ENCODE measurements at regions not wholly inside any gene's neighbourhood (a gene's known extent, or its start where the extent isn't known, plus 50 kb on each side); places are given as distances from the start of the nearest gene placed in this dataset.

DNA sequence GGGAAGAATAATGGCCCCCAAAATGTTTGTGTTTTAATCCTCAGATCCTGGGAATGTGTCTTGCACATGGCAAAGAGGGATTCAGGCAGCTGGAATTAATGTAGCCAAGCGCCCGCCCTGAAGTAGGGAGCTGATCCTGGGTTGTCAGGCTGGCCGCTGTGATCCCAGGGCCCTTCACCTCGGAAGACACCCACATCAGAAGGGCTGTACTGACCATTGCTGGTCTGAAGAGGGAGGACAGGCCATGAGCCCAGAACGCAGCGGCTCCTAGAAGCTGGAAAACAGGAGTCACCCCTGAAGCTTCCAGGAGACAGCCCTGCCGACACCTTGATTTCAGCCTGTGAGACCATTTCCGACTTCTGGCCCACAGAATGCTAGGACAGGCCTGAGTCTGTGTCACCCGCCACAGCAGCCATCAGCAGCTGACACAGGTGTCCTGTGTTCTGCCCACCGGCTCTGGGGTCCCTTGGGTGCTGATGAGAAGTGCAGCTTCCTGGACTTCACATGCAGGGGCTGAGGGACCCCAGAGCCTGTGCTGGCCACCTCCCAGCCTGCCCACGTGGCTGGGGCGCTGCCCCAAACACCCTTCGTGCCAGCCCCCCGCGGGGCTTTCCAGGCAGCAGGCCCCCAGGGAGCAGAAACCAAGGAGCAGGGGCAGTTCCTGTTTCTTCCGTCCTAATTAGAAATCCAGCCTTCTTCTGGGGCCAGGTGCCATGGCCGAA lies 86.3 kb downstream of the ERMARD start:
- Histone ChIP-seq H3K4ac (ENCODE audit: low read depth, low read length) (no peak overlapping the region), H3K4me3 (ENCODE audit: low read depth, low read length) (no peak overlapping the region), H3K27ac (ENCODE audit: low read depth, low read length) (no peak overlapping the region), H3K4me1 (ENCODE audit: control insufficient read depth in 1 of 2, insufficient read depth in 2 of 2, low read length in 2 of 2) (no peaks in the 10 kb centered on the region), H2AK5ac (ENCODE audit: low read length) (no peak overlapping the region), H3K79me2 (ENCODE audit: control insufficient read depth, insufficient read depth, low read length, poor library complexity) (no peaks in the 10 kb centered on the region), H2BK5ac (ENCODE audit: low read depth, low read length, poor library complexity) (no peak overlapping the region), H2AFZ (ENCODE audit: insufficient read depth, low read length, poor library complexity) (no peak overlapping the region), H4K12ac (ENCODE audit: low read depth, low read length) (no peak overlapping the region), H3K9ac (ENCODE audit: low read length) (no peak overlapping the region), H2BK12ac (ENCODE audit: low read length) (no peak overlapping the region), H3K27me3 (ENCODE audit: insufficient read depth, low read length) (no peaks in the 10 kb centered on the region), H3K14ac (ENCODE audit: low read length) (no peak overlapping the region), H3K4me2 (ENCODE audit: low read length) (no peak overlapping the region), H2BK120ac (ENCODE audit: insufficient read depth, low read length, poor library complexity) (no peak overlapping the region), H3K9me3 (ENCODE audit: insufficient read depth, low read depth, low read length) (peaks cover 10% of the 10 kb centered on the region), H3K36me3 (ENCODE audit: control insufficient read depth in 1 of 2, insufficient read depth in 2 of 2, low read length in 2 of 2) (no peaks in the 10 kb centered on the region), H3K18ac (ENCODE audit: low read length) (no peak overlapping the region), H4K91ac (ENCODE audit: low read depth, low read length) (no peak overlapping the region), H4K8ac (ENCODE audit: low read depth, low read length) (no peak overlapping the region), H3K23ac (ENCODE audit: low read length) (no peak overlapping the region), H3K79me1 (ENCODE audit: low read length) (no peaks in the 10 kb centered on the region)
- WGBS (ENCODE audit: extremely low coverage, insufficient coverage, insufficient read length): no CpG with 5 or more reads among the region's 17 CpGs
- DNase-seq: no peak

DNA sequence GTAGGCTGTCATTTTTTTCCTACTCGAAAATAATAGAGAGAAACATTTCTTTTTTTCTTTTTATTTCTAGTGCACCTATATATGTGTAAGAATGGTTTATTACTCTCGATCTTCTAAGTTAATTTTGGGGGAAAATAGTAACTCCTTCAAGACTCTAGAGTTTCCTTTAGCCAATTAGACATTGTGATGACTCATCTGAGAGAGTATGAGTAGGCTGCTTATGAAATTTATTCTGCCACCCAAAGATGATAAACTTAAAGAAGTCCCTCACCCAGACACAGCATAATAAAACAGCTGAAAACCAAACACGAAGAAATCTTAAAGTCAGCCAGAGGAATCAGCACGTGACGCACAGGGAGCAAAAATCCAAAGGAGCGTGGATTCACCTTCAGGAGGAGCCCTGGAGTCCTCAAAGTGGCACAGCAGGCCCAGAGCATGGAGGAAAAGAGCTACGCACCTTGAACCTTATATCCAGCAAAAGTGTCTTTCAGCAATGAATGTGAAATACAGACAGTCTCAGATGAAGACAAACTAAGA lies 81.9 kb downstream of the ERMARD start:
- Histone ChIP-seq H3K79me2 (ENCODE audit: control insufficient read depth, insufficient read depth, low read length, poor library complexity) (no peaks in the 10 kb centered on the region), H2BK12ac (ENCODE audit: low read length) (no peak overlapping the region), H3K4me1 (ENCODE audit: control insufficient read depth in 1 of 2, insufficient read depth in 2 of 2, low read length in 2 of 2) (no peaks in the 10 kb centered on the region), H3K4me3 (ENCODE audit: low read depth, low read length) (no peak overlapping the region), H4K91ac (ENCODE audit: low read depth, low read length) (no peak overlapping the region), H4K8ac (ENCODE audit: low read depth, low read length) (no peak overlapping the region), H3K4ac (ENCODE audit: low read depth, low read length) (no peak overlapping the region), H3K36me3 (ENCODE audit: control insufficient read depth in 1 of 2, insufficient read depth in 2 of 2, low read length in 2 of 2) (no peaks in the 10 kb centered on the region), H2BK5ac (ENCODE audit: low read depth, low read length, poor library complexity) (no peak overlapping the region), H4K12ac (ENCODE audit: low read depth, low read length) (no peak overlapping the region), H3K9ac (ENCODE audit: low read length) (no peak overlapping the region), H3K27me3 (ENCODE audit: insufficient read depth, low read length) (no peaks in the 10 kb centered on the region), H2AK5ac (ENCODE audit: low read length) (no peak overlapping the region), H3K9me3 (ENCODE audit: insufficient read depth, low read depth, low read length) (no peaks in the 10 kb centered on the region), H3K14ac (ENCODE audit: low read length) (no peak overlapping the region), H2BK120ac (ENCODE audit: insufficient read depth, low read length, poor library complexity) (no peak overlapping the region), H3K27ac (ENCODE audit: low read depth, low read length) (no peak overlapping the region), H3K4me2 (ENCODE audit: low read length) (no peak overlapping the region), H3K23ac (ENCODE audit: low read length) (no peak overlapping the region), H3K18ac (ENCODE audit: low read length) (no peak overlapping the region), H2AFZ (ENCODE audit: insufficient read depth, low read length, poor library complexity) (no peak overlapping the region), H3K79me1 (ENCODE audit: low read length) (no peaks in the 10 kb centered on the region)
- no CpG with 5 or more reads among the region's 7 CpGs for WGBS (ENCODE audit: extremely low coverage, insufficient coverage, insufficient read length)
- DNase-seq: no peak

DNA sequence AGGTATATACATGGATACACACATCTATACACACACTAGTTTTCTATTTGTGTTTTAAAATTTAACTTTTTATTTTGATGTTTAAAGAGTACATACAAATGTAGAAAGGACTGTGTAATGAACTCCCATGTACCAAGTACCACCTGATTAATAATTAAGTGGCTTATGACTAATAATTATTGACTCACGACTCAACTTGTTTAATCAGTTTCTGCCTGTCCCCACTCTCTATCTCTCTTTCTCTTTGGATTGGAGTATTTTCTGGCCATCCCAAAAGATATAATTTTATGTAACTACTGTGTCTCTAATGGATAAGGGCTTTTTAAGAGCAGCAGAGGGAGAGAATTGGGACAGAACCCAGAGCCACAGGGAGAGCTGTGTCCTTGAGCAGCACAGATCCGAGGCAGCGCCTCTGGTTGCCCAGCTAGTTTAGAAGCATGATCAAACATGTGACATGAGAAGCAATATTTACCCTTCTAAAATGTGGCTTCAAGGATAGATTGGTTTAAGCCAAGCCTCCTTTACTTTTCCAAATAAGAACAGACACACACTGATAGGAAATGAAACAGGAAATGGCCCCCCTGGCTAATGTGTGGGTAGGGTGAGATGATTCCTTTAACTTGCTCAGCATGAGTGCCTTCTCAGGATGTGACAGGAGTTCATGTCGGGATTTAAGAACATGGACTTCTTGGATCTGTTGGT lies 81.0 kb downstream of the ERMARD start:
- WGBS (ENCODE audit: extremely low coverage, insufficient coverage, insufficient read length): no CpG with 5 or more reads among the region's 4 CpGs
- Histone ChIP-seq H3K4ac (ENCODE audit: low read depth, low read length) (no peak overlapping the region), H4K8ac (ENCODE audit: low read depth, low read length) (no peak overlapping the region)

DNA sequence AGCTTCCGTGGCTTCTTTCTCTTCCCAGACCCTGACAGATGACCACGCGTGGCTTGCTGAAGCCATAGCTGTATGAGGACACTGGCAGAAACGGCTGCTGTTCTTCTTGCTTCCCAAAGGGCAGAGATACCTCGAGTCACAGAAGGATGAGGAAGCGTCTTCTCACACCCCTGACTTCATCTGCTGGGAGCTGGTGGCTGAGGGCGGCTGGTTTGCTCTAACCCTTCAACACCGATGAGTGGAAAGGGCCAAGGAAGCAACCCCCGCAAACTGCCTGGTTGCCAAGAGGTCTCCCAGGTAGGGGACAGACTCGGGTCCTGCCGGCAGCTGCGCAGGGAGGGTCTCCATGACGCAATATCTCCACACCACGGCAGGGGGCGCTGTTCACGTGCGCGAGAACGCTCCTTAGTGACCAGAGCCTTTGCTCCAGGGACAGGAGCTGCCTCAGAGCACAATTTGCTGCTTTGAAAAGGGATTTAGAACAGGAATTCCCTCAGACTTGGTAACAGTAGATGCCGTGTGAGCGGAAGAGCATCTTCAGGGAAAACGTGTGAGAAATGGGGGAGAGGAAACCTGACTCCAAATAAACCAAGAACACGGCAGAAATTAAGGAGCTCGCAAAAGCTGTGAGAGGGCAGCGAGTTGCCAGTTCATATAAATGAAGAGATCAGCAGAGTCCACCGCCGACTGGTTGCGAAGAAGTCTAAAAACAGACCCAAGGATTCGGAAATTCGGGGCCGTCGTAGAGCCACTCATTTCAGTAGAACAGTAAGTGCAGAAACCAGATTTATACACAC lies 80.2 kb downstream of the ERMARD start:
- H4K8ac ChIP-seq (ENCODE audit: low read depth, low read length): no peak overlapping the region
- no peaks in the 10 kb centered on the region for H3K27me3 ChIP-seq (ENCODE audit: insufficient read depth, low read length)
- H3K9me3 ChIP-seq (ENCODE audit: insufficient read depth, low read depth, low read length): no peaks in the 10 kb centered on the region
- no peak overlapping the region for H3K14ac ChIP-seq (ENCODE audit: low read length)
- H3K27ac ChIP-seq (ENCODE audit: low read depth, low read length): no peak overlapping the region
- H2AFZ ChIP-seq (ENCODE audit: insufficient read depth, low read length, poor library complexity): no peak overlapping the region
- H3K18ac ChIP-seq (ENCODE audit: low read length): no peak overlapping the region
- no peak overlapping the region for H2BK5ac ChIP-seq (ENCODE audit: low read depth, low read length, poor library complexity)
- no peak overlapping the region for H3K4me3 ChIP-seq (ENCODE audit: low read depth, low read length)
- H2BK120ac ChIP-seq (ENCODE audit: insufficient read depth, low read length, poor library complexity): no peak overlapping the region
- H3K23ac ChIP-seq (ENCODE audit: low read length): no peak overlapping the region
- DNase-seq: peak; percentile 60 to 81
- H3K36me3 ChIP-seq (ENCODE audit: control insufficient read depth in 1 of 2, insufficient read depth in 2 of 2, low read length in 2 of 2): no peaks in the 10 kb centered on the region
- no peak overlapping the region for H3K4me2 ChIP-seq (ENCODE audit: low read length)
- H3K79me1 ChIP-seq (ENCODE audit: low read length): no peaks in the 10 kb centered on the region
- H2AK5ac ChIP-seq (ENCODE audit: low read length): no peak overlapping the region
- no peak overlapping the region for H3K9ac ChIP-seq (ENCODE audit: low read length)
- H4K12ac ChIP-seq (ENCODE audit: low read depth, low read length): no peak overlapping the region
- no peak overlapping the region for H3K4ac ChIP-seq (ENCODE audit: low read depth, low read length)
- H4K91ac ChIP-seq (ENCODE audit: low read depth, low read length): no peak overlapping the region
- no peaks in the 10 kb centered on the region for H3K79me2 ChIP-seq (ENCODE audit: control insufficient read depth, insufficient read depth, low read length, poor library complexity)
- no peak overlapping the region for H2BK12ac ChIP-seq (ENCODE audit: low read length)
- WGBS (ENCODE audit: extremely low coverage, insufficient coverage, insufficient read length): no CpG with 5 or more reads among the region's 32 CpGs
- no peaks in the 10 kb centered on the region for H3K4me1 ChIP-seq (ENCODE audit: control insufficient read depth in 1 of 2, insufficient read depth in 2 of 2, low read length in 2 of 2)

More for the DNA sequence above, 81.0 kb downstream of the ERMARD start:
- H3K79me1 ChIP-seq (ENCODE audit: low read length): no peaks in the 10 kb centered on the region
- no peaks in the 10 kb centered on the region for H3K9me3 ChIP-seq (ENCODE audit: insufficient read depth, low read depth, low read length)
- H3K27me3 ChIP-seq (ENCODE audit: insufficient read depth, low read length): no peaks in the 10 kb centered on the region
- no peak for DNase-seq
- H3K79me2 ChIP-seq (ENCODE audit: control insufficient read depth, insufficient read depth, low read length, poor library complexity): no peaks in the 10 kb centered on the region
- no peak overlapping the region for H3K4me2 ChIP-seq (ENCODE audit: low read length)
- H3K14ac ChIP-seq (ENCODE audit: low read length): no peak overlapping the region
- no peak overlapping the region for H3K18ac ChIP-seq (ENCODE audit: low read length)
- H3K4me1 ChIP-seq (ENCODE audit: control insufficient read depth in 1 of 2, insufficient read depth in 2 of 2, low read length in 2 of 2): no peaks in the 10 kb centered on the region
- H2AK5ac ChIP-seq (ENCODE audit: low read length): no peak overlapping the region
- H2AFZ ChIP-seq (ENCODE audit: insufficient read depth, low read length, poor library complexity): no peak overlapping the region
- H2BK120ac ChIP-seq (ENCODE audit: insufficient read depth, low read length, poor library complexity): no peak overlapping the region
- no peak overlapping the region for H4K12ac ChIP-seq (ENCODE audit: low read depth, low read length)
- H2BK12ac ChIP-seq (ENCODE audit: low read length): no peak overlapping the region
- H3K23ac ChIP-seq (ENCODE audit: low read length): no peak overlapping the region
- H2BK5ac ChIP-seq (ENCODE audit: low read depth, low read length, poor library complexity): no peak overlapping the region
- H4K91ac ChIP-seq (ENCODE audit: low read depth, low read length): no peak overlapping the region
- no peaks in the 10 kb centered on the region for H3K36me3 ChIP-seq (ENCODE audit: control insufficient read depth in 1 of 2, insufficient read depth in 2 of 2, low read length in 2 of 2)
- no peak overlapping the region for H3K9ac ChIP-seq (ENCODE audit: low read length)
- H3K27ac ChIP-seq (ENCODE audit: low read depth, low read length): no peak overlapping the region
- H3K4me3 ChIP-seq (ENCODE audit: low read depth, low read length): no peak overlapping the region

All from trophoblast cell (in vitro differentiated cells and primary cell).